ENCODE measurements at regions not wholly inside any gene's neighbourhood (a gene's known extent, or its start where the extent isn't known, plus 50 kb on each side); places are given as distances from the start of the nearest gene placed in this dataset.

GRCh38 chr6:169345146-169345545 is 91.5 kb upstream of the THBS2 start:
- Histone ChIP-seq H3K9ac (ENCODE audit: insufficient read length, low read depth) (no peak overlapping the region), H3K27me3 (ENCODE audit: insufficient read depth, insufficient read length) (no peaks in the 10 kb centered on the region), H3K36me3 (ENCODE audit: insufficient read depth, insufficient read length, low read length) (no peaks in the 10 kb centered on the region), H3K4me1 (ENCODE audit: insufficient read depth, insufficient read length) (no peaks in the 10 kb centered on the region), H3K9me3 (ENCODE audit: insufficient read depth, low read length) (no peaks in the 10 kb centered on the region), H3K4me3 (ENCODE audit: insufficient read length, low read depth) (no peak overlapping the region)
- DNase-seq (ENCODE audit: low read depth, low spot score), result no peak
- TF ChIP-seq YY1 (IDR thresholded peaks at IDR 0.05; ENCODE audit: insufficient read depth, insufficient read length), result no peak
- TF ChIP-seq ZNF274 (IDR thresholded peaks at IDR 0.05; ENCODE audit: low read depth, low read length), result no peak
- no peak for TF ChIP-seq SUZ12 (IDR thresholded peaks at IDR 0.05; ENCODE audit: extremely low read depth, insufficient read depth, insufficient read length)

DNA sequence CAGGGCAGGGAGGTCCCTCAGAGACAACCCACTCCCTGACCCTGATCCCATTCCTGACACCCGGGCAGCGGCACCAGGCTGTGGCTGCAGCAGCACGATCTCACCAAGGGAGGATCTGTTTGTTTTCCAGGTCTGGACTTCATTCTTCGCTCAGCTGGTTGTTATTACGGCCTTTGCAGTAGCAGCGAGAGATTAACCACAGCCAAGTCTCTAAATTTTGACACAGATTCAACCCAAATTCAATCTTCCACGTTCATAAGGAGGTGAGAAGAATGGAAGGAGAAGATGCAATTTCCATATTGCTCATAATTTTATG is 91.1 kb upstream of the THBS2 start:
- no peaks in the 10 kb centered on the region for H3K27me3 ChIP-seq (ENCODE audit: insufficient read depth, insufficient read length)
- H3K4me3 ChIP-seq (ENCODE audit: insufficient read length, low read depth), result no peak overlapping the region
- no peak overlapping the region for H3K9ac ChIP-seq (ENCODE audit: insufficient read length, low read depth)
- H3K9me3 ChIP-seq (ENCODE audit: insufficient read depth, low read length), result no peaks in the 10 kb centered on the region
- TF ChIP-seq SUZ12 (IDR thresholded peaks at IDR 0.05; ENCODE audit: extremely low read depth, insufficient read depth, insufficient read length) (no peak), ZNF274 (IDR thresholded peaks at IDR 0.05; ENCODE audit: low read depth, low read length) (no peak), YY1 (IDR thresholded peaks at IDR 0.05; ENCODE audit: insufficient read depth, insufficient read length) (no peak)
- H3K4me1 ChIP-seq (ENCODE audit: insufficient read depth, insufficient read length), result no peaks in the 10 kb centered on the region
- no peaks in the 10 kb centered on the region for H3K36me3 ChIP-seq (ENCODE audit: insufficient read depth, insufficient read length, low read length)
- no peak for DNase-seq (ENCODE audit: low read depth, low spot score)

DNA sequence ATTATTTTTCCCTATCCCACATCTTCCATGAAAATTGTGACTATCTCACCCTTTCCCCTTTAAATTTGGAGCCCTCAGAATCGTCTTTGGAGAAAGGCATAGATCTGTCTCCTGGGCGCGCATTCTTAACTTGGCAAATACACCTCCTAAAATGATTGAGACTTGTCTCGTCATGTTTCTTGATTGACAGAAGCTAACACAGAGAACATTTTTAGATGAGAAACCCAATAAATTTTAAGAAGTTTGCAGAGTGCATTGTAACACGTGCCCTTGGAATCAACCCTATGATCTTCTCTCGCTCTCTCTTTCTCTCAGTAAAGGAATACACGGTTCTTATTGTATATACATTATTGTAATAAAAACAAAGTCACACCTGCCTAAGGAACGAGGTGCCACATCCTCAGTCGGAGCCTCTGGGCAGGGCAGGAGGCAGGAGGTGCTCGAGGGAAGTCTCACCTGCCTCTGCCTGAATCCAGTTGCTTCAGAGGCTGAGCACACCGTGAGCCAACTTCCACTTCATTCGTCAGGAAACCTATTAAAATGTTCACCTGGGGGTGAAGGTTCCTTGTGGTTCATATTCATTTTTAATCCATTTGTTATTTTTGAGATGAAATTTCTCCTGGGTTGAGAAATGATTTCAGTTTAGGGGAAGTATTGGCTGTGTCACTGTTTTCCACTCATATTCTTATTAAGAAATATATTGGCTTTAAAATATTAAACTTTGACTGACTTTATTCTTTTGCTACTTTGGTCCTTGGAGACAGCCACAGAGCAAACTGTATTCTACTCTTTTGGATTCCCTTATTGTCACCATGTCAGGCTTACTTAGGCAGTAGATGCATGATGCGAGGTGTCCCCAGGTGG is 90.5 kb upstream of the THBS2 start:
- TF ChIP-seq SUZ12 (IDR thresholded peaks at IDR 0.05; ENCODE audit: extremely low read depth, insufficient read depth, insufficient read length) (no peak), ZNF274 (IDR thresholded peaks at IDR 0.05; ENCODE audit: low read depth, low read length) (no peak), YY1 (IDR thresholded peaks at IDR 0.05; ENCODE audit: insufficient read depth, insufficient read length) (no peak)
- DNase-seq (ENCODE audit: low read depth, low spot score), result no peak
- no peaks in the 10 kb centered on the region for H3K9me3 ChIP-seq (ENCODE audit: insufficient read depth, low read length)
- no peak overlapping the region for H3K9ac ChIP-seq (ENCODE audit: insufficient read length, low read depth)
- H3K36me3 ChIP-seq (ENCODE audit: insufficient read depth, insufficient read length, low read length), result no peaks in the 10 kb centered on the region
- no peaks in the 10 kb centered on the region for H3K4me1 ChIP-seq (ENCODE audit: insufficient read depth, insufficient read length)
- no peak overlapping the region for H3K4me3 ChIP-seq (ENCODE audit: insufficient read length, low read depth)
- no peaks in the 10 kb centered on the region for H3K27me3 ChIP-seq (ENCODE audit: insufficient read depth, insufficient read length)

DNA sequence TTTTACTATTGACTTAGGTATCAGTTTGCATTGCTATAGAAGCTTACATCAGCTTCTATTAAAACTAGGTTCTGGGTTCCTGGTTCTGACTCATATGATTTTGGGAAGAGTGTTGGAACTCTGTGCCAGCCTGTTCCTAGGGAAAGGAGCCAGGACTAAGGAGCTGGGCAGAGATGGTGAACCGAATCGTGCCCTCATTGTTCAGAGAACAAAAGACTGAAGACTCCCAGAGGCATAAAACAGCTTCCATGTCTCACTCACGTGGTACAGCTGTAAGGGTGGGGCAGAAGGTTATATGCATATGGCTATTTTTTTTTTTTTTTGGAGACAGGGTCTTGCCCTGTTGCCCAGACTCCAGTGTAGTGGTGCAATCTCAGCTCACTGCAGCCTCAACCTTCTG is 89.1 kb upstream of the THBS2 start:
- H3K36me3 ChIP-seq (ENCODE audit: insufficient read depth, insufficient read length, low read length), result no peaks in the 10 kb centered on the region
- no peak overlapping the region for H3K4me3 ChIP-seq (ENCODE audit: insufficient read length, low read depth)
- H3K4me1 ChIP-seq (ENCODE audit: insufficient read depth, insufficient read length), result no peaks in the 10 kb centered on the region
- no peaks in the 10 kb centered on the region for H3K27me3 ChIP-seq (ENCODE audit: insufficient read depth, insufficient read length)
- H3K9me3 ChIP-seq (ENCODE audit: insufficient read depth, low read length), result no peaks in the 10 kb centered on the region
- no peak overlapping the region for H3K9ac ChIP-seq (ENCODE audit: insufficient read length, low read depth)
- DNase-seq (ENCODE audit: low read depth, low spot score), result no peak
- TF ChIP-seq YY1 (IDR thresholded peaks at IDR 0.05; ENCODE audit: insufficient read depth, insufficient read length) (no peak), SUZ12 (IDR thresholded peaks at IDR 0.05; ENCODE audit: extremely low read depth, insufficient read depth, insufficient read length) (no peak), ZNF274 (IDR thresholded peaks at IDR 0.05; ENCODE audit: low read depth, low read length) (no peak)

DNA sequence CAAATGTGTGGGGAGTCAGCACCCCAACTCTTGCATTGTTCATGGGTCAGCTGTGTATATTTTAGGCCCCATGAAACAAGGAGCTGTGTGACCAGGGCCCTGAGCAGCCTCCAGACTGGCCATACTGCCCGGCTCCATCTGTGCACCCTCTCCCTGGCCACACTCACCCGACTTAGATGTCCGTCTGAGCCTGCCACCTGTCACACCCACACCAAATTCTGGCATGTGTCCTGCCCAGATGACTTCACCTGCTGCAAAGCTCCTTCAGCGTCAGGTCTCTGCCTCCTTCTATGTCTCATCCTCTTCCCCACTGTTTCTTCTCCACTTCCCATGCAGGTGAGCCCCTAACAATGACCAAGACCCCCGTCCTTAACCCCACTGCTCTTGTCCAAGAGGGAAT is 88.1 kb upstream of the THBS2 start:
- DNase-seq (ENCODE audit: low read depth, low spot score), result no peak
- no peaks in the 10 kb centered on the region for H3K27me3 ChIP-seq (ENCODE audit: insufficient read depth, insufficient read length)

GRCh38 chr6:169341065-169341464 is 87.4 kb upstream of the THBS2 start:
- DNase-seq (ENCODE audit: low read depth, low spot score), result no peak
- H3K27me3 ChIP-seq (ENCODE audit: insufficient read depth, insufficient read length), result no peaks in the 10 kb centered on the region
- H3K36me3 ChIP-seq (ENCODE audit: insufficient read depth, insufficient read length, low read length), result no peaks in the 10 kb centered on the region
- H3K9ac ChIP-seq (ENCODE audit: insufficient read length, low read depth), result no peak overlapping the region
- no peak overlapping the region for H3K4me3 ChIP-seq (ENCODE audit: insufficient read length, low read depth)
- H3K9me3 ChIP-seq (ENCODE audit: insufficient read depth, low read length), result no peaks in the 10 kb centered on the region
- no peak for TF ChIP-seq ZNF274 (IDR thresholded peaks at IDR 0.05; ENCODE audit: low read depth, low read length)
- TF ChIP-seq SUZ12 (IDR thresholded peaks at IDR 0.05; ENCODE audit: extremely low read depth, insufficient read depth, insufficient read length), result no peak
- no peak for TF ChIP-seq YY1 (IDR thresholded peaks at IDR 0.05; ENCODE audit: insufficient read depth, insufficient read length)
- H3K4me1 ChIP-seq (ENCODE audit: insufficient read depth, insufficient read length), result no peaks in the 10 kb centered on the region

More for the DNA sequence above, 88.1 kb upstream of the THBS2 start:
- TF ChIP-seq SUZ12 (IDR thresholded peaks at IDR 0.05; ENCODE audit: extremely low read depth, insufficient read depth, insufficient read length) (no peak), ZNF274 (IDR thresholded peaks at IDR 0.05; ENCODE audit: low read depth, low read length) (no peak), YY1 (IDR thresholded peaks at IDR 0.05; ENCODE audit: insufficient read depth, insufficient read length) (no peak)
- no peaks in the 10 kb centered on the region for H3K9me3 ChIP-seq (ENCODE audit: insufficient read depth, low read length)
- no peak overlapping the region for H3K4me3 ChIP-seq (ENCODE audit: insufficient read length, low read depth)
- H3K36me3 ChIP-seq (ENCODE audit: insufficient read depth, insufficient read length, low read length), result no peaks in the 10 kb centered on the region
- no peak overlapping the region for H3K9ac ChIP-seq (ENCODE audit: insufficient read length, low read depth)
- H3K4me1 ChIP-seq (ENCODE audit: insufficient read depth, insufficient read length), result no peaks in the 10 kb centered on the region

DNA sequence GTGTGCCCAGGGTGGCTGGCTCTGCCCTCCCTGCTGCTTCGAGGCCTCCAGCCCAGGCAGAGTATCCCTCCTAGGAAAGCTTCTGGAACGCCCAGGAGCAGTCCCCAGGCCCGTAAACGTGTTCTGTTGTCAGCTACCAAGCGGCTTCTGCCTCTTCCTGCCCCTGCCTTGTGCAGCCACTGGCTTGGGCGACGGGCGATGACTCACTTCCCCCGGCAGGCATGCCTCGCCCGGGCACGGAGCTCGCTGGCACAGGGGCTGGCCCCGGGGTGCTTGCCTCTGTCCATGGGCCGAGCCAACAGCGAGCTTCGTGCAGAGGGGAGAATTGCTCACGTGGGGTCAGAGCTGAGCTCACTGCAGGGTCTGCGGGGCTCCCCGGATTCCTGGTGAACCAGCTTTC is 86.7 kb upstream of the THBS2 start:
- Histone ChIP-seq H3K4me3 (ENCODE audit: insufficient read length, low read depth) (no peak overlapping the region), H3K36me3 (ENCODE audit: insufficient read depth, insufficient read length, low read length) (no peaks in the 10 kb centered on the region), H3K9ac (ENCODE audit: insufficient read length, low read depth) (no peak overlapping the region), H3K4me1 (ENCODE audit: insufficient read depth, insufficient read length) (no peaks in the 10 kb centered on the region), H3K27me3 (ENCODE audit: insufficient read depth, insufficient read length) (no peaks in the 10 kb centered on the region), H3K9me3 (ENCODE audit: insufficient read depth, low read length) (no peaks in the 10 kb centered on the region)
- no peak for DNase-seq (ENCODE audit: low read depth, low spot score)
- TF ChIP-seq ZNF274 (IDR thresholded peaks at IDR 0.05; ENCODE audit: low read depth, low read length) (no peak), SUZ12 (IDR thresholded peaks at IDR 0.05; ENCODE audit: extremely low read depth, insufficient read depth, insufficient read length) (no peak), YY1 (IDR thresholded peaks at IDR 0.05; ENCODE audit: insufficient read depth, insufficient read length) (no peak)

All from NT2/D1 (cell line).